ENCODE measurements at regions not wholly inside any gene's neighbourhood (a gene's known extent, or its start where the extent isn't known, plus 50 kb on each side); places are given as distances from the start of the nearest gene placed in this dataset.
A peak's percentile ranks its signal among the peaks of the same experiment; 100 is the strongest.

DNA sequence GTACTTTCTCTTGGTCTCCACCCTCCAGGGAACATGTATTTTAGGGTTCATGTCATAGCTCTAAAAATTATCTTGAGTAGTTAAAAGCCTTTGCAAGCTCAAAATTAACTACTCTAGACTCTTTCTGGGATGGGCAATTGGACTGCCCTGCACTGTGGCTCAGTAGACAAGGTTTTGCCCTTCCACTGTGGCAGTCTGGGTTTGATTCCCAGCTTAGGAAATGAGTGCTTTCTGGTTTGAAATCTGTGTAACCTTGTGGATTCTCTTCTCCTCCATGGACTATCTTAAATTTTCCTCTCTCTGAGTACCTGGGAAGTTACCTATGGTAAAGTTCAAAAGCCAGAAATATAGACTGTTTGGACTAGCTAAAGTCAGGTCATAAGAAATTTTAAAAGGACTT lies 94.6 kb upstream of the UST start:
- DNase-seq (ENCODE audit: low spot score) (no peak), FAIRE-seq (no peak)

DNA sequence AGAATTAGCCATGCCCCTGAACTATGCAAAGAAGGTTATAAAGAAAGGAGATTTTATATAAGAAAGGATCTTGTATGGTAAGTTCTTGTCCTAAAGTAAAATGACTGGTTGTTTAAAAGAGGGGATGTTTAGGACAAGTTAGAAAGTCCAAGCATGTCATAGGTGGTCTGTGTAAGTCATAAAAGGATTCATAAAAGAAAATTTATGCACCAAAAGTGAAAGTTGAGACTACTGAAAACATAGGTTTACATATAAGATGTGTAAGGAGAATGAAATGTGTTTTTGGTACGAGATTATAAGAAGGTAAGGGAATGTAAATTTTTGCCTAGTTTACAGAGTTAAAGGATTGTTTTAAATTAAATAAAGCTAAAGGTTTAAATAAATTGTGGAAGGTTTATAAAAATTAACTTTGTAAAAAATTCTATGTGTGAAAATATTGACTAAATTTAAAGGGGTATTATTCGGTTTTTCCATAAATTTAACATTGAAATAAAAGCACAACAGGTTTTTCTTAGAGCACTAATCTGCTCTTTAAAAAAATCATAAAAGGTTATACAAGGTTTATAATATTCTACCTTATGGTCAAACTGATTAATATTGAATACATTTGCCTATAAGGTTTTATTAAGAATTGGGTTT lies 93.6 kb upstream of the UST start:
- FAIRE-seq (no peak), DNase-seq (ENCODE audit: low spot score) (no peak)

- FAIRE-seq (no peak), DNase-seq (ENCODE audit: low spot score) (no peak)
These were observed 89.8 kb upstream of the UST start for GRCh38 chr6:148657048-148657447.

DNA sequence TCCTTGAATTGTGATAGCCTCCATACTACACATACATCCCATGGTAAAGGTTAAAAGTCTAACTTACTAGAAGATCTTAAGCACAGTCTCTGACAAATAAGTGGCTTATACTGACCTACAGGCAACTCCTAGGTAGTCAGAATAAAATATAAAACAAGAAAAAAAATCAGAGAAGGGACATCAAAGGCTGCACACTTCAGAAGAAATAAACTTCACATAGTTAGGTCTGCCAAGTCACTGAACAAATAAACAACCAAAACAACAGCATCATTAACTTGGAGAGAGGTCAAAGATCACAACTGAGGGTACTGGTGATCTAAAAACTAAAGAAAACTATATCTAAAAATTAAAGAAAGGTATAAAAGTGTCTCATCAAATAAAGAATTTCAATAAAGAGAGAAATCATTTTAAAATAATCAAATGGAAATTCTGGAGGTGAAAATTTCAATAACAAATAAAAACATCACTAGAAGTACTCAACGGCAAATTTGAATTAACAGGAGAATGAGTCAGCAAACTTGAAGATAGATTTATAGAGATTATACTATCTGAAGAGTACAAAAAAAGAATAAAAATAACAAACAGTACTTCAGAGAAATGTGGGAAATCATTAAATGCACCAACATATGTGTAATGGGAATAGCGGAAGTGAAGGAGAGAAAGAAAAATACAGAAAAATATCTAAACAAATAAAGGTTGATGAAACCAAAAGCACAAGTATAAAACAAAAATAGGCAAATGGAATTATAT lies 88.0 kb upstream of the UST start:
- FAIRE-seq = no peak
- DNase-seq (ENCODE audit: low spot score) = no peak

GRCh38 chr6:148667395-148667794 lies 79.4 kb upstream of the UST start:
- FAIRE-seq (no peak), DNase-seq (ENCODE audit: low spot score) (no peak)

- DNase-seq (ENCODE audit: low spot score) (no peak), FAIRE-seq (no peak)
These were observed 75.7 kb upstream of the UST start for GRCh38 chr6:148671085-148671484.

- no peak for DNase-seq (ENCODE audit: low spot score)
- FAIRE-seq = no peak
These were observed 74.9 kb upstream of the UST start for GRCh38 chr6:148671952-148672351.

- FAIRE-seq (no peak), DNase-seq (ENCODE audit: low spot score) (no peak)
These were observed 72.5 kb upstream of the UST start for GRCh38 chr6:148674306-148674705.

- no peak for FAIRE-seq
These were observed 69.0 kb upstream of the UST start for GRCh38 chr6:148677594-148678476.

GRCh38 chr6:148678682-148679081 lies 68.1 kb upstream of the UST start:
- FAIRE-seq = no peak
- no peak for DNase-seq (ENCODE audit: low spot score)

More at GRCh38 chr6:148677594-148678476, 69.0 kb upstream of the UST start:
- DNase-seq (ENCODE audit: low spot score) = no peak

DNA sequence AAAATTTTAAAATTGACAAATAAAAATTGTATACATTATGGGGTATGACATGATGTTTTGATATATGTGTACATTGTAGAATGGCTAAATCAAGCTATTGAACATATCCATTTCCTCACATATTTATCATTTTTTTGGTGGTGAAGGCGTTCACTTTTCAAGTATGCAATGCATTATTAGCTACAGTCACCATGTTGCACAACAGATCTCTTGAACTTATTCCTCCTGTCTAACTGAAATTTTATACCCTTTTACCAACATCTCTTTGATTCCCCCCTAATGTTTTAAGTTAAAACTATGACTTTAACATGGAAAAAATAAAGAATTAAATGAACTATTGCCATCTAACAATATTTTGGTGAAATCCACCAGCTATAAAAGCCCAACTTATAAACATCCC lies 65.2 kb upstream of the UST start:
- DNase-seq (ENCODE audit: low spot score) (no peak), FAIRE-seq (no peak)

DNA sequence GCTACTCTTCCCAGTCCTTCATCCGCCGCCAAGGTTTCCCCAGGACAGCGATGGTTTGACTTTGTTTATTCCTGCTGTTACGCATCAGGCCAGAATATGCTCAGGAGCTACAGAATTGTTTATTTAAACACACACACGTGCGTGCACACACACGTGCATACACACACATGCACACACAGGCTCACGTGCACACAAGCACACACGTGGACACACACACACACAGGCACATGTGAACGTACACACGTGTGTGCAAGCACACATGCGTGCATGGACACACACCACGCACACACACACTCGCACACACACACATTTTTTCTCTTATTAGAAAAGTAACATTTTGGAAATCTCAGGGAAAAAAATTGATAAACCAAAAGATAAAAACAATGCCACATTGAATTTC lies 64.6 kb upstream of the UST start:
- no peak for DNase-seq (ENCODE audit: low spot score)
- peak; percentile 58 for FAIRE-seq

DNA sequence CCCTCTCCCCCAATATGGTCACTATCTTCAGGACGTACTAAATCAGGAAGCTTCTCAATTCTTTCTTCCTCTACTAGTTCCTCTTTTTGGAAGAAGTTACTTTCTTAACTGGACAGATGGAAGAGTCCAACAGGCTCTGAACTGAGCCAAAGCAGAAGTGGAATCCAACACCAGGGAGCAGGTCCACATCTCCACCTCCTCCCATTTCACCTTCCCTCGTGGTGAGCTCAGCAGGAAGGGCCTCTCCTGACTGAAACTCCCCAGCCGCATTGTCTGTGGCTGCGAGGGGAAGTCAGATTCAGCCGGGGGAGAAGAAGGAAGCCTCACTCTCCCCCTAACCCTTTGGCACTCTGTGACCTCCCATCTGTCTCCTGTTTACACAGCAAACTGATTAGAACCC lies 63.8 kb upstream of the UST start:
- DNase-seq (ENCODE audit: low spot score) (no peak), FAIRE-seq (no peak)

GRCh38 chr6:148689168-148689567 lies 57.7 kb upstream of the UST start:
- no peak for FAIRE-seq
- DNase-seq (ENCODE audit: low spot score) = no peak

DNA sequence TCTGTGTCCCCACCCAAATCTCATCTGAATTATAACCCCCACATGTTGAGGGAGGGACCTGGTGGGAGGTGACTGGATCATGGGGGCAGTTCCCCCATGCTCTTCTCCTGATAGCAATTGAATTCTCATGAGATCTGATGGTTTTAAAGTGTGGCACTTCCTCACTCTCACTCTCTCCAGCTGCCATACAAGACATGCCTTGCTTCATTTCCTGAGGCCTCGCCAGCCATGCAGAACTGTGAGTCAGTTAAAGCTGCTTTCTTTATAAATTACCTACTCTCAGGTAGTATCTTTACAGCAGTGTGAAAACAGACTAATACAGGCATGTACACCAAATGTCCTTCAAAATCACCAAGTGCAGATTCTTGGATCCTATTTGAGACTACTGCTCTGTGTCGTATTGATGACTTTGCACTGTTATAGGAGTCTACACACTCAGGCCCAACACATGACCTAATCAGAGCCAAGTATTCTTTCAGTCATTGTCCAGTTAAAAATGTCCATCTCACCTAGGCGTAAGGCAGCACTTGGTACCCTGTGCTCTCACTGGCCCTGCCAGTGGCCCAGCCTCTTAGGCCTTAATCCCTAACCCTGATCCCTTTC lies 52.8 kb upstream of the UST start:
- FAIRE-seq (no peak), DNase-seq (ENCODE audit: low spot score) (no peak)

Measured in urothelium cell line (cell line).